Activated naive CD8-positive, alpha-beta T cell treated with anti-CD3 and anti-CD28 coated beads, Interleukin-2, amount 10 ng/mL, durations not matched to agents 7 days and 5 days (primary cell): ENCODE measurements at regions not wholly inside any gene's neighbourhood (a gene's known extent, or its start where the extent isn't known, plus 50 kb on each side); places are given as distances from the start of the nearest gene placed in this dataset.
"Not testable (repeated sequence)": the region's sequence is repeated elsewhere in the genome, so short reads cannot be mapped to it uniquely, and the experiment has no call there.

Source experiments
- ATAC-seq: fragments of 150-1000 bp; cut with Tn5 transposase; one replicate; pipeline ENCODE4 v1.10.0; 2021; ENCODE audit warnings: low read depth, moderate library complexity
- POLR2A ChIA-PET: fragments of 350-600 bp; sonication (Branson Sonifier 250); formaldehyde crosslinking; loops from one replicate; lab custom pipeline; 2021; ENCODE audit warnings: antibody characterized with exemption; lab: Charles Lee
- DNase-seq: peaks from one replicate; pipeline ENCODE4 v3.0.0; 2021
- H3K27ac Mint-ChIP-seq: one replicate; pipeline ENCODE4 v1.8.0; 2022; ENCODE audit warnings: mild to moderate bottlenecking, mixed read lengths
- H3K27me3 Mint-ChIP-seq: one replicate; pipeline ENCODE4 v1.8.0; 2022; ENCODE audit warnings: mild to moderate bottlenecking, moderate library complexity, mixed read lengths
- H3K36me3 Mint-ChIP-seq: one replicate; pipeline ENCODE4 v1.8.0; 2021; ENCODE audit warnings: mild to moderate bottlenecking, mixed read lengths
- H3K4me1 Mint-ChIP-seq: one replicate; pipeline ENCODE4 v1.8.0; 2021; ENCODE audit warnings: mixed read lengths
- H3K4me3 Mint-ChIP-seq: one replicate; pipeline ENCODE4 v1.8.0; 2022; ENCODE audit warnings: mild to moderate bottlenecking, moderate library complexity, mixed read lengths
- H3K9me3 Mint-ChIP-seq: one replicate; pipeline ENCODE4 v1.8.0; 2021; ENCODE audit warnings: mixed read lengths

GRCh38 chr19:27419217-27419616 is 1793.7 kb downstream of the UQCRFS1 start:
- H3K27ac Mint-ChIP-seq, H3K36me3 Mint-ChIP-seq, H3K4me1 Mint-ChIP-seq, H3K27me3 Mint-ChIP-seq, POLR2A ChIA-PET, DNase-seq, ATAC-seq, H3K4me3 Mint-ChIP-seq: not testable (repeated sequence)
- peaks cover 14% of the 10 kb centered on the region for H3K9me3 Mint-ChIP-seq

- POLR2A ChIA-PET = no interaction called here
- no peak for ATAC-seq
- no peak for DNase-seq
- H3K9me3 Mint-ChIP-seq = peaks cover 54% of the 10 kb centered on the region
- no peaks in the 10 kb centered on the region for H3K27me3 Mint-ChIP-seq
- no peaks in the 10 kb centered on the region for H3K36me3 Mint-ChIP-seq
- no peaks in the 10 kb centered on the region for H3K4me1 Mint-ChIP-seq
- no peak overlapping the region for H3K27ac Mint-ChIP-seq
- no peak overlapping the region for H3K4me3 Mint-ChIP-seq
Observed at GRCh38 chr19:27393591-27393990, 1819.4 kb downstream of the UQCRFS1 start.

DNA sequence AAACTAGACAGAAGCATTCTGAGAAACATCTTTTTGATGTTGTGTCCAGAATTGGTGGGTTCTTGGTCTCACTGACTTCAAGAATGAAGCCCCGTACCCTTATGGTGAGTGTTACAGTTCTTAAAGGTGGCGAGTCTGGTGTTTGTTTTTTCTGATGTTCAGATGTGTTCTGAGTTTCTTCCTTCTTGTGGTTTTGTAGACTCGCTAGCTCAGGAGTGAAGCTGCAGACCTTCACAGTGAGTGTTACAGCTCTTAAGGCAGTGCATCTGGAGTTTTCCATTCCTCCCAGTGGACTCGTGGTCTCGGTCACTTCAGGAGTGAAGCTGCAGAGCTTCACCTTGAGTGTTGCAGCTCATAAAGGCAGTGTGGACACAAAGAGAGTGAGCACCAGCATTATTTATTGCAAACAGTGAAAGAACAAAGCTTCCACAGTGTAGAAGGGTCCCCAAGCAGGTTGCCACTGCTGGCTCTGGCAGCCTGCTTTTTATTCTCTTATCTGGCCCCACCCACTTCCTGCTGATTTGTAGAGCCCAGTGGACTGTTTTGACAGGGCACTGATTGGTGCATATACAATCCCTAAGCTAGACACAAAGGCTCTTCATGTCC is 1820.8 kb downstream of the UQCRFS1 start:
- no peaks in the 10 kb centered on the region for H3K27me3 Mint-ChIP-seq
- H3K27ac Mint-ChIP-seq = no peak overlapping the region
- POLR2A ChIA-PET = no interaction called here
- no peak overlapping the region for H3K4me3 Mint-ChIP-seq
- no peak for ATAC-seq
- DNase-seq = no peak
- H3K4me1 Mint-ChIP-seq = no peaks in the 10 kb centered on the region
- no peaks in the 10 kb centered on the region for H3K36me3 Mint-ChIP-seq
- peaks cover 58% of the 10 kb centered on the region for H3K9me3 Mint-ChIP-seq

- H3K4me3 Mint-ChIP-seq, POLR2A ChIA-PET, DNase-seq, H3K27me3 Mint-ChIP-seq, H3K27ac Mint-ChIP-seq, ATAC-seq, H3K36me3 Mint-ChIP-seq, H3K4me1 Mint-ChIP-seq: not testable (repeated sequence)
- peaks cover 48% of the 10 kb centered on the region for H3K9me3 Mint-ChIP-seq
Observed at GRCh38 chr19:27379306-27379705, 1833.6 kb downstream of the UQCRFS1 start.

- POLR2A ChIA-PET, H3K27me3 Mint-ChIP-seq, H3K36me3 Mint-ChIP-seq, H3K4me3 Mint-ChIP-seq, DNase-seq, ATAC-seq, H3K4me1 Mint-ChIP-seq, H3K27ac Mint-ChIP-seq: not testable (repeated sequence)
- peaks cover 50% of the 10 kb centered on the region for H3K9me3 Mint-ChIP-seq
Observed at GRCh38 chr19:27369603-27370002, 1843.3 kb downstream of the UQCRFS1 start.

DNA sequence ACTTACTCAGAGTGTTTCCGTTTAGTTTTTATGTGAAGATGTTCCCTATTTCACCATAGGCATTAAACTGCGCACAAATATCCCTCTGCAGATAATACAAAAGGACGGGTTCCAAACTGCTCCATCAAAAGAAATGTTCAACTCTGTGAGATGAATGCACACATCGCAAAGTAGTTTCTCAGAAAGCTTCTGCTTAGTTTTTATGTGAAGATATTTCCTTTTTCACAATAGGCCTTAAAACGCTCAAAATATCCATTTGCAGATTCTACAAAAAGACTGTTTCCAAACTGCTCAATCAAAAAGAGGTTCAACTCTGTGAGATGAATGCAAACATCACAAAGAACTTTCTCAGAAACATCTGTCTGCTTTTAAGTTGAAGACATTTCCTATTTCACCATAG is 1850.5 kb downstream of the UQCRFS1 start:
- H3K4me1 Mint-ChIP-seq, H3K4me3 Mint-ChIP-seq, DNase-seq, ATAC-seq, H3K27me3 Mint-ChIP-seq, H3K36me3 Mint-ChIP-seq, H3K27ac Mint-ChIP-seq, POLR2A ChIA-PET: not testable (repeated sequence)
- H3K9me3 Mint-ChIP-seq = peaks cover 58% of the 10 kb centered on the region

GRCh38 chr19:27355581-27355980 is 1857.4 kb downstream of the UQCRFS1 start:
- H3K36me3 Mint-ChIP-seq, H3K27ac Mint-ChIP-seq: not testable (repeated sequence)

More at GRCh38 chr19:27355581-27355980, 1857.4 kb downstream of the UQCRFS1 start:
- ATAC-seq, H3K4me3 Mint-ChIP-seq, H3K27me3 Mint-ChIP-seq, DNase-seq, H3K4me1 Mint-ChIP-seq, POLR2A ChIA-PET: not testable (repeated sequence)
- peaks cover 74% of the 10 kb centered on the region for H3K9me3 Mint-ChIP-seq
